Transverse colon (tissue), 4 donors: ENCODE measurements at regions not wholly inside any gene's neighbourhood (a gene's known extent, or its start where the extent isn't known, plus 50 kb on each side); places are given as distances from the start of the nearest gene placed in this dataset.

Experiments used
- DNase-seq: peaks from one replicate; pipeline ENCODE4 v3.0.0-alpha.2; 2019
- H3K27ac ChIP-seq, 4 donors: fragments of 200-600 bp; sonication (generic); 2 replicates each; pipeline ENCODE4 v1.5.1; 2016 to 2018; ENCODE audit warnings: inconsistent platforms in 4 of 4
- H3K27me3 ChIP-seq: fragments of 200-600 bp; sonication (generic); 2 replicates; pipeline ENCODE4 v1.5.1; 2017; ENCODE audit warnings: inconsistent platforms
- H3K36me3 ChIP-seq, 4 donors: fragments of 200-600 bp; sonication (generic); 2 replicates each; pipeline ENCODE4 v1.5.1; 2017 to 2019; ENCODE audit warnings: inconsistent platforms in 4 of 4
- H3K4me1 ChIP-seq, 4 donors: fragments of 200-600 bp; sonication (generic); 2 replicates each; pipeline ENCODE4 v1.5.1; 2017 to 2020; ENCODE audit warnings: inconsistent platforms in 4 of 4
- H3K4me3 ChIP-seq, 4 donors: fragments of 200-600 bp; sonication (generic); 1 replicate in 1 of 4; 2 replicates in 3 of 4; pipeline versions ENCODE4 v1.5.1 to v1.6.1; 2017 to 2019; ENCODE audit warnings: inconsistent platforms in 4 of 4
- H3K9me3 ChIP-seq, 2 donors: fragments of 200-600 bp; sonication (generic); 2 replicates each; pipeline ENCODE4 v1.5.1; 2017 to 2019; ENCODE audit warnings: inconsistent platforms in 2 of 2
- CTCF ChIP-seq, 5 experiments: fragments of 200-600 bp in 3 of 5; fragments of 450-650 bp in 2 of 5; sonication (generic) in 3 of 5; IDR thresholded peaks; 1 replicate in 2 of 5; 2 replicates in 3 of 5; pipeline ENCODE4 v1.5.1; 2016 to 2017; ENCODE audit warnings: antibody characterized with exemption in 5 of 5, inconsistent platforms in 3 of 5, mild to moderate bottlenecking in 2 of 5, moderate library complexity in 1 of 5
- EP300 ChIP-seq: sonication (generic); formaldehyde crosslinking; IDR thresholded peaks from one replicate; pipeline ENCODE4 v1.6.1; 2017; ENCODE audit warnings: antibody characterized with exemption, low read depth
- POLR2A ChIP-seq: fragments of 450-650 bp; IDR thresholded peaks from one replicate; pipeline ENCODE4 v1.6.1; 2016; ENCODE audit warnings: antibody characterized with exemption, mild to moderate bottlenecking, moderate library complexity
- POLR2AphosphoS5 ChIP-seq, 3 donors: sonication (generic); formaldehyde crosslinking; IDR thresholded peaks; one replicate each; pipeline ENCODE4 v1.6.1; 2016; ENCODE audit warnings: antibody characterized with exemption in 3 of 3
- WGBS, 2 donors: methylation state at CpG; one replicate each; pipeline ENCODE4 v1.1.5; 2018; ENCODE audit warnings: low coverage in 1 of 2; 5-methylcytosine and 5-hydroxymethylcytosine counted together
- in situ Hi-C, 4 donors: fragments of 200-750 bp; cut with MboI; loops; one replicate each; pipeline versions ENCODE4 v1.15.0 to v1.15.1; 2017; ENCODE audit warnings: low sequenced_read_pairs in 3 of 4, low pct_ligation_motif_present in 1 of 4, low pct_unique_long_range_greater_than_20kb in 1 of 4
- intact Hi-C: fragments of 100-400 bp; cut with DNase I; formaldehyde crosslinking; loops from one replicate; pipeline ENCODE4 v1.15.1; 2023; ENCODE audit warnings: low total_unique reads

DNA sequence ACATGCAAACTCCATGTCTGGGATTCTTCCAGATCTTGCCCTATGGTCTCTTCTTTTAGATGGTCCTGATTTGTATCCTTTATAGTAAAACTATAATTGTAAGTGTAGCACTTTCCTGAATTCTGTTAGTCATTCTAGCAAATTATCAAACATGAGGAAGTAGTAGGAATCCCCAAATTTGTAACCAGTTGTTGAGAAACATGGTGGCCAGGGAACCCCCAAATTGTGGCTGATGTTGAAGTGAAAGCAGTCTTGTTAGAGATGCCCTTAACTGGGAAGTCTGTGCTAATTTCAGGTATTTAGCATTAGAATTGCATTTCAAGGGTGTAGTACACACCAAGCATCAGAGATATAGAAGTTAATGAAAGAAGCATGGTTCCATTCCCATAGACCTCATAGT is 180.4 kb upstream of the STT3B start:
- TF ChIP-seq POLR2A = no peak
- no peak for TF ChIP-seq EP300
- no peak for TF ChIP-seq CTCF (IDR thresholded peaks at IDR 0.05)
- no peak for TF ChIP-seq POLR2AphosphoS5 (IDR thresholded peaks at IDR 0.05)
- Histone ChIP-seq H3K9me3 (no peaks in the 10 kb centered on the region), H3K4me1 (no peaks in the 10 kb centered on the region), H3K36me3 (no peaks in the 10 kb centered on the region), H3K4me3 (no peak overlapping the region), H3K27ac (no peak overlapping the region), H3K27me3 (no peaks in the 10 kb centered on the region)
- no peak for DNase-seq
- intact Hi-C loops (no loop called here), in situ Hi-C loops (no loop called here)

- H3K27ac ChIP-seq = no peak overlapping the region
- H3K4me3 ChIP-seq = no peak overlapping the region
- no peak for DNase-seq
- in situ Hi-C loops = no loop called here
- H3K4me1 ChIP-seq = no peaks in the 10 kb centered on the region
- H3K36me3 ChIP-seq = no peaks in the 10 kb centered on the region
- H3K27me3 ChIP-seq = no peaks in the 10 kb centered on the region
- TF ChIP-seq POLR2AphosphoS5 (IDR thresholded peaks at IDR 0.05) (no peak), POLR2A (no peak), CTCF (IDR thresholded peaks at IDR 0.05) (no peak), EP300 (no peak)
- intact Hi-C loops = no loop called here
- WGBS, 2 donors = 83 to 95% methylated on average over 1 of the region's 1 CpG
- no peaks in the 10 kb centered on the region for H3K9me3 ChIP-seq
Measured at GRCh38 chr3:31353166-31353565, 179.6 kb upstream of the STT3B start.

GRCh38 chr3:31354373-31354772 is 178.4 kb upstream of the STT3B start:
- Histone ChIP-seq H3K4me3 (no peak overlapping the region), H3K27ac (no peak overlapping the region), H3K36me3 (no peaks in the 10 kb centered on the region), H3K27me3 (no peaks in the 10 kb centered on the region), H3K9me3 (no peaks in the 10 kb centered on the region), H3K4me1 (no peaks in the 10 kb centered on the region)
- TF ChIP-seq POLR2AphosphoS5 (IDR thresholded peaks at IDR 0.05) (no peak), EP300 (no peak), CTCF (IDR thresholded peaks at IDR 0.05) (no peak)
- no peak for DNase-seq
- in situ Hi-C loops = no loop called here
- intact Hi-C loops = no loop called here

- Histone ChIP-seq H3K9me3 (no peaks in the 10 kb centered on the region), H3K27ac (no peak overlapping the region), H3K4me3 (no peak overlapping the region), H3K36me3 (no peaks in the 10 kb centered on the region), H3K4me1 (no peaks in the 10 kb centered on the region), H3K27me3 (no peaks in the 10 kb centered on the region)
- DNase-seq = no peak
- in situ Hi-C loops = no loop called here
- intact Hi-C loops = no loop called here
- 94 to 97% methylated on average over 5 of the region's 5 CpGs for WGBS, 2 donors
- TF ChIP-seq EP300 (no peak), CTCF (IDR thresholded peaks at IDR 0.05) (no peak), POLR2A (no peak), POLR2AphosphoS5 (IDR thresholded peaks at IDR 0.05) (no peak)
Measured at GRCh38 chr3:31355807-31356206, 176.9 kb upstream of the STT3B start.
